ENCODE measurements at regions not wholly inside any gene's neighbourhood (a gene's known extent, or its start where the extent isn't known, plus 50 kb on each side); places are given as distances from the start of the nearest gene placed in this dataset. TPM values are rescaled to one million over a fixed set of nuclear protein-coding genes. Genes with fewer than 3 reads are reported as not detected.

Small RNA genes in the stretch of these regions (small RNA-seq; reads per million reads assigned to genes)
- gene RN7SKP35 = not detected
